K562 (cell line): ENCODE measurements at regions not wholly inside any gene's neighbourhood (a gene's known extent, or its start where the extent isn't known, plus 50 kb on each side); places are given as distances from the start of the nearest gene placed in this dataset.

Experiments used
- ATAC-seq: fragments of 200-7000 bp; cut with Tn5 transposase; 3 replicates; pipeline ENCODE4 v1.9.1; 2020; ENCODE audit warnings: moderate library complexity
- BruUV-seq: library from RNA; stranded (reverse); fragments of 400-500 nt; replicated peaks from 2 replicates; lab custom pipeline; 2021; lab: Mats Ljungman, UMichigan
- CTCF ChIA-PET: fragments of 300-600 bp; formaldehyde crosslinking; extraction: SDS; loops from one replicate; lab custom pipeline; 2021; ENCODE audit warnings: low intra/inter-chr PET ratio; lab: Yijun Ruan, JAX
- POLR2A ChIA-PET: fragments of 300-600, 350-650 bp; sonication (Branson Sonifier 250); formaldehyde crosslinking; extraction: SDS; loops from one replicate; lab custom pipeline; 2021; ENCODE audit warnings: antibody characterized with exemption, inconsistent platforms; lab: Yijun Ruan, JAX
- DNase-seq, 4 experiments: peaks; one replicate each; pipeline versions ENCODE4 v3.0.0 to v3.0.0-alpha.2; 2011 to 2018; ENCODE audit warnings: low spot score in 3 of 4, mixed read lengths in 3 of 4; ENCODE audit errors: extremely low read depth in 1 of 4
- FAIRE-seq: peaks from 2 replicates; lab custom pipeline; 2011; peaks lifted over from hg19 to GRCh38; lab: Jason Lieb, UNC
- H2AFZ ChIP-seq: 2 replicates; pipeline ENCODE4 v1.6.0; 2011; ENCODE audit warnings: low read depth, low read length, control low read depth, inconsistent platforms
- H3K27ac ChIP-seq: fragments of 200-600 bp; 3 replicates; pipeline ENCODE4 v1.8.0; 2011; ENCODE audit warnings: low read depth, mild to moderate bottlenecking, control low read depth, inconsistent platforms, low read length, moderate library complexity, mixed read lengths; ENCODE audit errors: extremely low read depth
- H3K27me3 ChIP-seq, 2 experiments: fragments of 300-600 bp in 1 of 2; 2 replicates in 1 of 2; 3 replicates in 1 of 2; pipeline versions ENCODE4 v1.6.0 to v1.8.0; 2011; ENCODE audit warnings: inconsistent platforms in 2 of 2, low read length in 2 of 2, mild to moderate bottlenecking in 1 of 2, mixed read lengths in 1 of 2, moderate library complexity in 1 of 2; ENCODE audit not compliant: control insufficient read depth in 2 of 2, insufficient read depth in 2 of 2
- H3K36me3 ChIP-seq: fragments of 300-600 bp; 3 replicates; pipeline ENCODE4 v1.8.0; 2011; ENCODE audit warnings: mild to moderate bottlenecking, low read length, inconsistent platforms; ENCODE audit not compliant: control insufficient read depth, insufficient read depth
- H3K4me1 ChIP-seq, 2 experiments: fragments of 200-600 bp in 1 of 2; replicated peaks in 1 of 2; 2 replicates in 1 of 2; 3 replicates in 1 of 2; pipeline versions ENCODE4 v1.5.1 to v1.8.0; 2011; ENCODE audit warnings: inconsistent platforms in 2 of 2, low read length in 2 of 2, mild to moderate bottlenecking in 1 of 2, mixed read lengths in 1 of 2, moderate library complexity in 1 of 2; ENCODE audit not compliant: control insufficient read depth in 2 of 2, insufficient read depth in 2 of 2
- H3K4me2 ChIP-seq: 2 replicates; pipeline ENCODE4 v1.6.1; 2011; ENCODE audit warnings: low read length, control low read depth, inconsistent platforms, mixed read lengths; ENCODE audit not compliant: insufficient read depth
- H3K4me3 ChIP-seq: fragments of 200-600 bp; sonication (generic), shearing (Covaris generic); 2 replicates; pipeline ENCODE4 v1.5.1; 2016; ENCODE audit warnings: control low read depth, inconsistent platforms
- H3K79me2 ChIP-seq: fragments of 200-600 bp; 3 replicates; pipeline ENCODE4 v1.8.0; 2011; ENCODE audit warnings: low read length, inconsistent platforms; ENCODE audit not compliant: control insufficient read depth, insufficient read depth
- H3K9ac ChIP-seq, 2 experiments: 2 replicates each; pipeline versions ENCODE4 v1.6.0 to v1.6.1; 2011; ENCODE audit warnings: low read depth in 2 of 2, low read length in 2 of 2, control low read depth in 1 of 2, inconsistent platforms in 1 of 2, mild to moderate bottlenecking in 1 of 2, mixed read lengths in 1 of 2; ENCODE audit not compliant: insufficient read depth in 1 of 2
- H3K9me1 ChIP-seq: one replicate; pipeline ENCODE4 v1.6.0; 2011; ENCODE audit warnings: inconsistent platforms, mild to moderate bottlenecking, low read length, moderate library complexity; ENCODE audit not compliant: control insufficient read depth, insufficient read depth
- H3K9me3 ChIP-seq: replicated peaks from 2 replicates; pipeline ENCODE4 v1.5.1; 2011; ENCODE audit warnings: low read depth, low read length, inconsistent platforms; ENCODE audit not compliant: control insufficient read depth, insufficient read depth
- H4K20me1 ChIP-seq: replicated peaks from 2 replicates; pipeline ENCODE4 v1.6.1; 2011; ENCODE audit warnings: low read length, inconsistent platforms, mixed read lengths; ENCODE audit not compliant: control insufficient read depth, insufficient read depth
- CBFA2T3 ChIP-seq: fragments of 450-650 bp; IDR thresholded peaks from 2 replicates; pipeline ENCODE4 v1.6.1; 2017
- HEY1 ChIP-seq: fragments of 250-450 bp; sonication (Bioruptor Pico); IDR thresholded peaks from 2 replicates; pipeline ENCODE4 v1.5.0; 2020; ENCODE audit warnings: mild to moderate bottlenecking, moderate library complexity, borderline replicate concordance
- MAFK ChIP-seq: IDR thresholded peaks from 2 replicates; pipeline ENCODE4 v1.6.1; 2011; ENCODE audit warnings: low read length, improper control_type of control experiment
- NFE2L1 ChIP-seq: fragments of 450-650 bp; IDR thresholded peaks from 2 replicates; pipeline ENCODE4 v1.6.1; 2016; ENCODE audit warnings: missing genetic modification characterization, low read depth, mild to moderate bottlenecking, missing compliant biosample characterization, moderate library complexity, borderline replicate concordance
- PRDM10 ChIP-seq: fragments of 450-650 bp; IDR thresholded peaks from 2 replicates; pipeline ENCODE4 v1.6.1; 2018; ENCODE audit not compliant: partially characterized antibody
- RBM22 ChIP-seq: fragments of 200-400 bp; formaldehyde crosslinking; IDR thresholded peaks from 2 replicates; pipeline ENCODE4 v1.6.1; 2018; ENCODE audit warnings: low read length, low read depth; ENCODE audit not compliant: poor library complexity, severe bottlenecking
- RUNX1 ChIP-seq: sonication (generic); IDR thresholded peaks from 2 replicates; pipeline ENCODE4 v1.6.1; 2016; ENCODE audit warnings: antibody characterized with exemption, low read depth
- STAT5B ChIP-seq: fragments of 250-450 bp; sonication (Bioruptor Pico); IDR thresholded peaks from 2 replicates; pipeline ENCODE4 v1.8.0; 2021; ENCODE audit warnings: mild to moderate bottlenecking, inconsistent platforms
- UBTF ChIP-seq, 2 experiments: IDR thresholded peaks; 2 replicates each; pipeline ENCODE4 v1.6.1; 2012; ENCODE audit warnings: improper control_type of control experiment in 2 of 2, low read depth in 2 of 2, low read length in 2 of 2, borderline replicate concordance in 1 of 2
- VEZF1 ChIP-seq: fragments of 200-800 bp; sonication (Bioruptor generic); IDR thresholded peaks from 2 replicates; pipeline ENCODE4 v1.6.1; 2017; ENCODE audit warnings: missing genetic modification characterization, missing compliant biosample characterization
- ZZZ3 ChIP-seq: fragments of 450-650 bp; IDR thresholded peaks from 2 replicates; pipeline ENCODE4 v1.6.1; 2016; ENCODE audit warnings: antibody characterized with exemption, mild to moderate bottlenecking, moderate library complexity
- WGBS: fragments of 100-300 bp; shearing (Covaris generic); methylation state at CpG from one replicate; pipeline ENCODE4 v1.1.6; 2016; ENCODE audit warnings: low coverage, mixed read lengths; ENCODE audit not compliant: insufficient coverage; ENCODE audit errors: missing lambda C conversion rate; 5-methylcytosine and 5-hydroxymethylcytosine counted together
- in situ Hi-C: fragments of 300-500 bp; cut with MboI; formaldehyde crosslinking; loops from 4 replicates; pipeline ENCODE4 v1.15.0; 2018; ENCODE audit warnings: inconsistent platforms, mixed read lengths
- intact Hi-C: fragments of 100-400 bp; cut with micrococcal nuclease; formaldehyde crosslinking; loops from 2 replicates; pipeline ENCODE4 v1.14.2; 2022

DNA sequence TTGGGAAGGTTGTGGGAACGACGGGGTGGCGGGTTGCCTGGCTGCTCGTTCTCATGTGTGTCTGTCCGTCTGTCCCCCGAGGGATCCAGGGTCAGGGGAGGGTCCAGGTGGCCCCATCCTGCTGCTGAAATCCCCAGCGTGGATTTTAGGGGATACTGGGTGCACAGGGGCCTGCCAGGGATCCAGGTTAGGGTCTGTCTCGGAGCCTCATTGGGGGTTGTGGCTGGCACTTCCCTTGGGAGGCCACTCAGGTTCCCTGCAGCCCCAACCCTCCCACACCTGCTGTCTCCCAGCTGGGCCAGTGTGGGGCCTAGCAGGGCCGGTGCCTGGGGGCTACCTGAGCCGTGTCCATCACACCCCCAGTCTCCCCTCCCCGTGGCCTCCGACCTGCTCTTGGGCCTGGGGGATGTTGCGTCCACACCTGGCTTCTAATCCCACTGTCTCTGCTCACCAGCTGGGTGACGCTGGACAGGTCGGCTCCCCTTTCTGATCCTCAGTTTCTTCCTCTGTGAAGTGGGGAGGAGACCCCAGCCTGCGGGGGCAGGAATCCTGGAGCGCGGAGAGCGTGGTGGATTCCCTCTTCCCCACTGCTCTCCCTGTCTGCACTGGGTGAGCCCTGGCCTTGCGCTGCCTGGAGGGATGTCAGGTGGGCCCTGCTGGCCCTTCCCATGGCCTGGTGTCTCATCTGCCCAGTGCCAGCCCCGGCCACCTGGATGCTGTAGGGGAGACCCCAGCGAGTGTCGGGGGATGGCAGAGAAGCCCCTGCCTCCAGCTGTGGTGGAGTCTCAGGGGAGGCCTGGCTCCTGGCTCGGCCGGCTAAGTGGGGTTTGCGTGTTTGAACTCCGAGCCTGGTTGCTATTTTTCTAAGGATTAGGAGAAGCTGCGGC, 81.6 kb downstream of the UNCX start:
- ChIA-PET POLR2A (no interaction called here), CTCF (no interaction called here)
- H3K9me1 ChIP-seq, result no peaks in the 10 kb centered on the region
- ATAC-seq (no peak), DNase-seq (no peak), FAIRE-seq (no peak)
- H2AFZ ChIP-seq, result no peak overlapping the region
- H3K9ac ChIP-seq, result no peak overlapping the region
- no peaks in the 10 kb centered on the region for H3K36me3 ChIP-seq
- H3K79me2 ChIP-seq, result no peaks in the 10 kb centered on the region
- intact Hi-C loops, result no loop called here
- H3K4me3 ChIP-seq, result no peak overlapping the region
- no TSS peak for BruUV-seq
- WGBS, result 3% methylated on average over 28 of the region's 28 CpGs
- no peaks in the 10 kb centered on the region for H4K20me1 ChIP-seq
- H3K4me1 ChIP-seq, result peaks cover 0 to 3% of the 10 kb centered on the region in 2 experiments; a peak in 2 of 5 replicates
- H3K9me3 ChIP-seq, result no peaks in the 10 kb centered on the region
- H3K4me2 ChIP-seq, result no peak overlapping the region
- H3K27me3 ChIP-seq, result peaks cover 16 to 68% of the 10 kb centered on the region in 2 experiments; a peak in 4 of 5 replicates
- H3K27ac ChIP-seq, result no peak overlapping the region
- in situ Hi-C loops, result no loop called here
- TF ChIP-seq MAFK, result no peak
- TF ChIP-seq CBFA2T3, result no peak
- no peak for TF ChIP-seq HEY1 (CRISPR knock-in tag)
- TF ChIP-seq STAT5B (CRISPR knock-in tag), result no peak
- TF ChIP-seq RBM22, result no peak
- no peak for TF ChIP-seq NFE2L1 (tag)
- no peak for TF ChIP-seq RUNX1
- TF ChIP-seq PRDM10, result no peak
- no peak for TF ChIP-seq UBTF (IDR thresholded peaks at IDR 0.05; ENCODE audit: borderline replicate concordance in 1 of 2, low read depth in 2 of 2, low read length in 2 of 2)
- no peak for TF ChIP-seq VEZF1 (CRISPR knock-in tag)
- no peak for TF ChIP-seq ZZZ3
